Activated naive CD4-positive, alpha-beta T cell treated with anti-CD3 and anti-CD28 coated beads, Interleukin-2, amount 10 ng/mL, durations not matched to agents 7 days and 5 days (primary cell): ENCODE measurements at regions not wholly inside any gene's neighbourhood (a gene's known extent, or its start where the extent isn't known, plus 50 kb on each side); places are given as distances from the start of the nearest gene placed in this dataset.
"Not testable (repeated sequence)": the region's sequence is repeated elsewhere in the genome, so short reads cannot be mapped to it uniquely, and the experiment has no call there.

Source experiments
- CTCF ChIA-PET: fragments of 350-600 bp; sonication (Branson Sonifier 250); formaldehyde crosslinking; loops from one replicate; lab custom pipeline; 2021; ENCODE audit warnings: antibody characterized with exemption; lab: Charles Lee
- DNase-seq: peaks from one replicate; pipeline ENCODE4 v3.0.0-alpha.2; 2020
- H3K27ac Mint-ChIP-seq: one replicate; pipeline ENCODE4 v1.8.0; 2021; ENCODE audit warnings: mild to moderate bottlenecking, moderate library complexity, mixed read lengths
- H3K27me3 Mint-ChIP-seq: one replicate; pipeline ENCODE4 v1.8.0; 2021; ENCODE audit warnings: mild to moderate bottlenecking, mixed read lengths
- H3K36me3 Mint-ChIP-seq: one replicate; pipeline ENCODE4 v1.8.0; 2021; ENCODE audit warnings: mixed read lengths
- H3K4me1 Mint-ChIP-seq: one replicate; pipeline ENCODE4 v1.8.0; 2021; ENCODE audit warnings: mixed read lengths
- H3K4me3 Mint-ChIP-seq: one replicate; pipeline ENCODE4 v1.8.0; 2021; ENCODE audit warnings: mild to moderate bottlenecking, moderate library complexity, mixed read lengths
- H3K9me3 Mint-ChIP-seq: one replicate; pipeline ENCODE4 v1.8.0; 2021; ENCODE audit warnings: mixed read lengths

GRCh38 chrX:55981603-55982002 is 250.6 kb upstream of the KLF8 start:
- peaks cover 4% of the 10 kb centered on the region for H3K9me3 Mint-ChIP-seq

DNA sequence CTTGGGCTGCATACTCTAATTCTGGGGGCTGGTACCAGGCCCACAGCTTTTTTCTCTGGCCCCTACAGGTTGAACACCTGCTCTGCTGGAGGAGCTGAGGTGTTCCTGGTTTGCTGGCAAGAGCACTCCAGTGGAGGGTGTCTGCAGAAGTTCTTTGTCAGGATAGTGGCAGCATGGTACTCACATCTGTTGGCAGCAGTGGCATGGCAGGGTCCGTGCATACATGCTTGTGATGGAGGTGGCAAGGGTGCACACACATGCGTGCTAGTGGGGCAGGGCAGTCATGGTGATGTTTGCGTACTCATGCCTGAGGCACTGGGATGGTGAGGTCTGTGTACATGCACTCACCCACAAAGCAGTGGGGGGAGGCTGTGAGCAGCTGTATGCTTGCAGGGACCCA is 235.5 kb upstream of the KLF8 start:
- no peaks in the 10 kb centered on the region for H3K4me1 Mint-ChIP-seq
- H3K9me3 Mint-ChIP-seq, result peaks cover 5% of the 10 kb centered on the region
- no peak overlapping the region for H3K27ac Mint-ChIP-seq
- CTCF ChIA-PET, result no interaction called here
- DNase-seq, result no peak
- H3K27me3 Mint-ChIP-seq, result no peaks in the 10 kb centered on the region
- no peaks in the 10 kb centered on the region for H3K36me3 Mint-ChIP-seq
- no peak overlapping the region for H3K4me3 Mint-ChIP-seq

More at GRCh38 chrX:55981603-55982002, 250.6 kb upstream of the KLF8 start:
- no peak overlapping the region for H3K4me3 Mint-ChIP-seq
- H3K27ac Mint-ChIP-seq, result no peak overlapping the region
- CTCF ChIA-PET, result no interaction called here
- no peaks in the 10 kb centered on the region for H3K27me3 Mint-ChIP-seq
- no peaks in the 10 kb centered on the region for H3K36me3 Mint-ChIP-seq
- no peak for DNase-seq
- no peaks in the 10 kb centered on the region for H3K4me1 Mint-ChIP-seq

DNA sequence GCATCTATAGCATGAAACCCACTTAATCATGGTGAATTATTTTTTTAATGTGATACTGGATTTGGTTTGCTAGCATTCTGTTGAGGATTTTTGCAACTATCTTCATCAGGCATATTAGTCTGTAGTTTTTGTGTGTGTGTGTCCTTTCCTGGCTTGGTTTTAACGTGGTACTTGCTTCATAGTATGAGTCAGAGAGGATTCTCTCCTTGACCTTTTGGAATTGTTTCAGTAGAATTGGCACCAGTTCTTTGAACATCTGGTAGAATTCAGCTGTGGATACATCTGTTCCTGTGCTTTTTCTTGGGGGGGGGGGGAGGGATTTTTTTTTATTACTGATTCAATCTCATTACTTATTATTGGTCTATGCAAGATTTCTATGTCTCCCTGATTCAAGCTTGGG is 232.0 kb upstream of the KLF8 start:
- DNase-seq, result no peak
- Mint-ChIP-seq H3K27ac (no peak overlapping the region), H3K4me1 (no peaks in the 10 kb centered on the region), H3K36me3 (no peaks in the 10 kb centered on the region), H3K9me3 (peaks cover 2% of the 10 kb centered on the region), H3K27me3 (no peaks in the 10 kb centered on the region), H3K4me3 (no peak overlapping the region)
- CTCF ChIA-PET, result no interaction called here

DNA sequence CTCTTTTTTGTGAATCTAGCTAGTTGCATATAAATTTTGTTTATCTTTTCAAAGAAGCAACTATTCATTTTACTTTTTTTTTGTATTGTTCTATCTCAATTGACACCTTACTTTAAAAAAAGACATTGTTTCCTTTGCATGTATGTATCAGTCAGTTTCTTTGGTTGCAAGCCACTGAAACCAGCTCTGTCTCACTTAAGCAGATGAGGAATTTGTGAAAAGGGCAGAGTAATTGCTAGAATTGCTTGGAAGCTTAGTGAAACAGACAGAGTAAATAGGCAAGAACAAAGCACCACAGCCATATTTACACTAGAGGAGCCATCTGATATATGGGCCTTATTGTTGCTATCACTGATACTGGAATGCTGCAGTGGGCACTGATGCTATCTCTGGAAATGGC is 231.4 kb upstream of the KLF8 start:
- Mint-ChIP-seq H3K9me3 (no peaks in the 10 kb centered on the region), H3K4me1 (no peaks in the 10 kb centered on the region), H3K4me3 (no peak overlapping the region), H3K36me3 (no peaks in the 10 kb centered on the region), H3K27me3 (no peaks in the 10 kb centered on the region), H3K27ac (no peak overlapping the region)
- CTCF ChIA-PET, result no interaction called here
- DNase-seq, result no peak

DNA sequence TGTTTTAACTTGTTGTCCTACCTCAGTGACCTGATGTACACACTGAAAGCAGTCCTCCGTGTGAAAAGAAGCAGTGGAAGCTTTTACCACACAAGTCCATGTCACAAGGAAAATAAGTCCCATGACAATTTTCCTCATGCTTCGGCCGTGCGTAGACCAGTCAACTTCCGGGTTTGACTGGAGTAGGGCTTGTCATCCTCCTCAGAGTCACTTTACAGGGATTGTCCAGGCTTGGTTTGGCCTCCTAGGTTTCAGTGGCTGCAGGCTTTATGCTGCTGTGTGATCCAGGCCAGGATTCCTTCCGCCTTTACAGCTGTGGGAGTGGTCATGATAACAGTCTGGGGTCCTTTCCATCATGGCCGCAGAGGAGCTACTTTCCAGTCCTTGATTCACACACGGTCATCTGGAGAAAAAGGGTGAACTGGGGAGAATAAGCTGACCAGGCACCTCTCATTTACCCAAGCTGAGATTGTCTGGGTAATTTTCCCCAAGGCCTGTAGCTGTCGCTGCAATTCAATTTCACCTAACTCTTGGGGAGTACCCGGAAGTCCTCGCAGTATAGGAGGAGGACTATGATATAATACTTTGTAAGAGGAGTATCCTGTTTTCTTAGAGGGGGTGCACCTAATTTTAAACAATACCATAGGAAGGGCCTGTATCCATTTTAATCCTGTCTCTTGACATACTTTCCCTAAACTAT is 206.1 kb upstream of the KLF8 start:
- Mint-ChIP-seq H3K36me3 (no peaks in the 10 kb centered on the region), H3K4me3 (no peak overlapping the region), H3K4me1 (no peaks in the 10 kb centered on the region), H3K27ac (no peak overlapping the region), H3K9me3 (no peaks in the 10 kb centered on the region), H3K27me3 (no peaks in the 10 kb centered on the region)
- CTCF ChIA-PET, result no interaction called here
- DNase-seq, result no peak

- H3K4me1 Mint-ChIP-seq, result no peaks in the 10 kb centered on the region
- no peaks in the 10 kb centered on the region for H3K36me3 Mint-ChIP-seq
- no peaks in the 10 kb centered on the region for H3K9me3 Mint-ChIP-seq
- CTCF ChIA-PET, result no interaction called here
- H3K27me3 Mint-ChIP-seq, result no peaks in the 10 kb centered on the region
- no peak overlapping the region for H3K4me3 Mint-ChIP-seq
- H3K27ac Mint-ChIP-seq, result no peak overlapping the region
- DNase-seq, result no peak
These were observed 205.3 kb upstream of the KLF8 start for GRCh38 chrX:56026815-56027214.

- Mint-ChIP-seq H3K27ac (no peak overlapping the region), H3K27me3 (no peaks in the 10 kb centered on the region)
- CTCF ChIA-PET, result no interaction called here
These were observed 203.0 kb upstream of the KLF8 start for GRCh38 chrX:56029188-56029587.

DNA sequence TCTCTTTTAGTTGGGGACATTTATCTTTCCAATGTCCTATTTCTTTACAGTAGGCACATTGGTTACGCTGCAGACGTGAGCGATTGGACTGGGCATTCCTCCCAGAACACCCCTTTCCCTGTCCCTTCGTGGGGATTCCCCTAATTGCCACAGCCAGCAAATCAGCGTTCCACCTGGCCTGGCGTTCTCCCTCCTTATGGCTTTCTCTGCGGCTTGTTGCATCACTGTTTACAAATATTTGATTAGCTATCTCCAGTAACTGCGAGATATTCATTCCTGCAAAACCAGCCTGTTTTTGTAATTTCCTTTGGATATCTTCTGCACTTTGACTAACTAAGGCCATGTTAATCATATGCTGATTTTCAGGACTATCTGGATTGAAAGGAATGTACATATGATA is 202.5 kb upstream of the KLF8 start:
- Mint-ChIP-seq H3K9me3 (no peaks in the 10 kb centered on the region), H3K27ac (no peak overlapping the region), H3K4me1 (no peaks in the 10 kb centered on the region), H3K4me3 (no peak overlapping the region), H3K27me3 (no peaks in the 10 kb centered on the region), H3K36me3 (no peaks in the 10 kb centered on the region)
- CTCF ChIA-PET, result no interaction called here
- DNase-seq, result no peak

More at GRCh38 chrX:56029188-56029587, 203.0 kb upstream of the KLF8 start:
- Mint-ChIP-seq H3K9me3 (no peaks in the 10 kb centered on the region), H3K4me1 (no peaks in the 10 kb centered on the region), H3K36me3 (no peaks in the 10 kb centered on the region), H3K4me3 (no peak overlapping the region)
- no peak for DNase-seq

GRCh38 chrX:56031409-56031808 is 200.7 kb upstream of the KLF8 start:
- DNase-seq, result no peak
- Mint-ChIP-seq H3K36me3 (no peaks in the 10 kb centered on the region), H3K4me3 (no peak overlapping the region), H3K4me1 (no peaks in the 10 kb centered on the region), H3K9me3 (peaks cover 3% of the 10 kb centered on the region), H3K27ac (no peak overlapping the region), H3K27me3 (no peaks in the 10 kb centered on the region)
- CTCF ChIA-PET, result no interaction called here

DNA sequence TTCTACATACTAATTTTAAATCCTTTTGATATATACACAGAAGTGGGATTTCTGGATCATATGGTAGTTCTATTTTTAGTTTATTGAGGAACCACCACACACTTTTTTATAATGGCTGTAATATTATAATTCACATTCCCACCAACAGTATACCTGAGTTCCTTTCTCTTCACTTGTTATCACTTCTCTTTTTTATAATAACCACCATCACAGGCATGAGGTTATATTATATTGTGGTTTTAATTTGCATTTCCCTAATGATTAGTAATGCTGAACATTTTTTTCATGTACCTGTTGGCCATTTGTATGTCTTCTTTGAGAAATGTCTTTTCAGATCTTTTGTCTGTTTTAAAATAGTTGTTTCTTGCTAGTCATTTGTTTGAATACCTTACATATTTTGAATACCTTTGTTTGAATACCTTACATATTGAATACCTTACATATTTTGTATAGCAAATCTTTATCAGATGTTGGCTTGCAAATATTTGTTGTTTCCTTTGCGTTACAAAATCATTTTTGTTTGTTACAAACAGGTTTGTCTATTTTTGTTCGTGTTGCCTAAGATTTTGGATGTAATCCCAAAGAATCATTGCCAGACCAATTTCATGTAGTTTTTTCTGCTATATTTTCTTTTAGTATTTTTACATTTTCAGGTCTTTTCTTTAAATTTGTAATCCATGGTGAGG is 198.5 kb upstream of the KLF8 start:
- no peak for DNase-seq
- Mint-ChIP-seq H3K27me3 (no peaks in the 10 kb centered on the region), H3K4me3 (no peak overlapping the region), H3K9me3 (peaks cover 5% of the 10 kb centered on the region), H3K4me1 (no peaks in the 10 kb centered on the region), H3K36me3 (no peaks in the 10 kb centered on the region), H3K27ac (no peak overlapping the region)
- CTCF ChIA-PET, result no interaction called here

GRCh38 chrX:56052673-56053330 is 179.4 kb upstream of the KLF8 start:
- H3K27ac Mint-ChIP-seq, H3K4me1 Mint-ChIP-seq, CTCF ChIA-PET, H3K27me3 Mint-ChIP-seq, H3K36me3 Mint-ChIP-seq, H3K4me3 Mint-ChIP-seq, DNase-seq: not testable (repeated sequence)
- H3K9me3 Mint-ChIP-seq, result peaks cover 17% of the 10 kb centered on the region

DNA sequence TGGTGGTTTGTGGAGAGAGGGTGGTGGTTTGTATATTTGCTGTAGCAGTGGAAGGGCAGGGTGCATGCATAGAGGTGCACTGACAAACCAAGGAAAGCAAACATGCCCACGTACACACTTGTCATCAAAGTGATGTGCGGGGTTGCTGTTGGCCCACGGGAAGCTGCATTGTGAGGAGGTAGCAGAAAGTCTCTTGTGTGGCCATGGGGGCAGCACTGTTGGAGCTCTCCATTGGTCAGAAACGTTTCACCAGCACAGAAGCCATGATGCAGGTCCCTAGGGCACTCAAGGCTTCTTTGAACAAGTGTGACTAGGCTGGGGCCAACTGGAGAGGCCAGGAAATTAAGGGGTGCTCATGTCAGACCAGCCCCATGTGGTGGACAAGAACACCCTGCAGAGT is 174.8 kb upstream of the KLF8 start:
- no peaks in the 10 kb centered on the region for H3K4me1 Mint-ChIP-seq

DNA sequence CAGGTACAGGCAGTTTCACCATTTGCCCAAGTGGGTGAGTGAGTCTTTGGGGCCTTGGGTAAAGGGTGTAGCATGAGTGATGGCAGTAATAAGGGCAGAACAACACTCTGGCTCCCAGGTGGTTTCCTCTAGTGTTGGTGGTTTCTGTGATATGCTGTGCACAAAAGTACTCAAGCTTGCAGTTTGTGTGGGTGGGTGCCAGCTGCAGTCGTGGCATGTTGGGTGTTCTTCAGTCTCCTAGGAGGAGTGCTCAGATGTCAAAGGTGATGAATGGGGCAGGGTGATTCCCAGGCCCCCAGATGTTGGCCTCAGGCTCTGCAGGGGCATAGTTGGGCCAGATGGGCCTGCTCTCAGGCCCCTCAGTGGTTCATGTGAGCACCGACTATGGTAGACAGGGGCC is 166.1 kb upstream of the KLF8 start:
- Mint-ChIP-seq H3K27ac (no peak overlapping the region), H3K36me3 (no peaks in the 10 kb centered on the region)

More for the DNA sequence above, 174.8 kb upstream of the KLF8 start:
- Mint-ChIP-seq H3K4me3 (no peak overlapping the region), H3K36me3 (no peaks in the 10 kb centered on the region), H3K27ac (no peak overlapping the region), H3K9me3 (peaks cover 27% of the 10 kb centered on the region), H3K27me3 (no peaks in the 10 kb centered on the region)
- DNase-seq, result no peak
- CTCF ChIA-PET, result no interaction called here

DNA sequence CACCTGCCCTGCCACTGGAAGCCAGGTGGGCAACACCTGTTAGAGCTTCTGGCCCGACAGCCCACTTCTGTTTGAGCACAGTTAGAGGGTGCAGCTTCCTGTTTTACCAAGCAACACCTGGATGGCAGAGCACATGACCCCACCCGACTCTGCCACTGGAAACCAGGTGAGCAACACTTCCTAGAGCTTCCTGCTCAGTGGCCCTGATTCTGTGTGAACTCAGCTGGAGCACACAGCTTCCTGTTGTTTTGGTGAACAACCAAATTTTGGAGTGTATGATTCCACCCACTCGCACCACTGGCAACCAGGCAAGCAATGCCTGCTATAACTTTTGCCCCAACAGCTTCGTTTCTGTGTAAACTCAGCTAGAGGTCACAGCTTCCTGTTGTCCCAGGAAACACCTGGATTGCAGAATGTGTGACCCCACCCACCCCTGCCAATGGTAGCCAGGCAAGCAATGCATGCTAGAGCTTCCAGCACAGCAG is 163.8 kb upstream of the KLF8 start:
- DNase-seq, result peak; percentile 20
- H3K4me1 Mint-ChIP-seq, result peaks cover 10% of the 10 kb centered on the region
- no peak overlapping the region for H3K4me3 Mint-ChIP-seq
- no peaks in the 10 kb centered on the region for H3K36me3 Mint-ChIP-seq
- peaks cover 5% of the 10 kb centered on the region for H3K9me3 Mint-ChIP-seq
- H3K27ac Mint-ChIP-seq, result peak overlapping the region; percentile 55
- no peaks in the 10 kb centered on the region for H3K27me3 Mint-ChIP-seq
- CTCF ChIA-PET, result no interaction called here

More for the DNA sequence above, 166.1 kb upstream of the KLF8 start:
- no peak for DNase-seq
- Mint-ChIP-seq H3K4me3 (no peak overlapping the region), H3K27me3 (no peaks in the 10 kb centered on the region), H3K9me3 (peaks cover 9% of the 10 kb centered on the region), H3K4me1 (peaks cover 10% of the 10 kb centered on the region)
- CTCF ChIA-PET, result no interaction called here
